HepG2 (cell line): ENCODE measurements at regions not wholly inside any gene's neighbourhood (a gene's known extent, or its start where the extent isn't known, plus 50 kb on each side); places are given as distances from the start of the nearest gene placed in this dataset.

Experiments
- ATAC-seq: fragments of 200-7000 bp; cut with Tn5 transposase; 3 replicates; pipeline ENCODE4 v1.9.1; 2020; ENCODE audit warnings: mild to moderate bottlenecking, moderate library complexity
- BruUV-seq: library from RNA; stranded (reverse); fragments of 400-500 nt; replicated peaks from 2 replicates; lab custom pipeline; 2021; lab: Mats Ljungman, UMichigan
- CTCF ChIA-PET: fragments of 300-600 bp; formaldehyde crosslinking; extraction: SDS; loops from one replicate; lab custom pipeline; 2021; ENCODE audit warnings: low total read pairs, inconsistent platforms, low intra/inter-chr PET ratio; lab: Yijun Ruan, JAX
- POLR2A ChIA-PET: fragments of 350-600 bp; sonication (Branson Sonifier 250); formaldehyde crosslinking; loops from one replicate; lab custom pipeline; 2020; ENCODE audit warnings: antibody characterized with exemption, inconsistent platforms; lab: Yijun Ruan, JAX
- DNase-seq: peaks from one replicate; pipeline ENCODE4 v3.0.0-alpha.2; 2015; ENCODE audit warnings: low spot score
- FAIRE-seq: peaks from 3 replicates; lab custom pipeline; 2011; peaks lifted over from hg19 to GRCh38; lab: Jason Lieb, UNC
- H2AFZ ChIP-seq: one replicate; pipeline ENCODE4 v1.6.1; 2011; ENCODE audit warnings: low read length, inconsistent platforms
- H3K27ac ChIP-seq: fragments of 300-600 bp; 3 replicates; pipeline ENCODE4 v1.8.0; 2011; ENCODE audit warnings: mixed run types, mild to moderate bottlenecking, mixed read lengths, low read length, inconsistent platforms; ENCODE audit not compliant: insufficient read depth; ENCODE audit errors: extremely low read length
- H3K27me3 ChIP-seq, 2 experiments: fragments of 200-600 bp in 1 of 2; 2 replicates in 1 of 2; 3 replicates in 1 of 2; pipeline versions ENCODE4 v1.6.0 to v1.8.0; 2011; ENCODE audit warnings: low read length in 2 of 2, mild to moderate bottlenecking in 2 of 2, moderate library complexity in 2 of 2, inconsistent platforms in 1 of 2; ENCODE audit not compliant: insufficient read depth in 2 of 2, control insufficient read depth in 1 of 2
- H3K36me3 ChIP-seq, 2 experiments: fragments of 200-600 bp in 1 of 2; replicated peaks in 1 of 2; 2 replicates in 1 of 2; 3 replicates in 1 of 2; pipeline versions ENCODE4 v1.5.1 to v1.8.0; 2011; ENCODE audit warnings: low read length in 2 of 2, inconsistent platforms in 1 of 2; ENCODE audit not compliant: insufficient read depth in 2 of 2, control insufficient read depth in 1 of 2
- H3K4me1 ChIP-seq: 2 replicates; pipeline ENCODE4 v1.5.1; 2012; ENCODE audit warnings: low read length, inconsistent platforms; ENCODE audit not compliant: insufficient read depth
- H3K4me2 ChIP-seq: 2 replicates; pipeline ENCODE4 v1.6.0; 2011; ENCODE audit warnings: low read depth, low read length, inconsistent platforms
- H3K4me3 ChIP-seq, 3 experiments: fragments of 200-600 bp in 1 of 3; sonication (generic), shearing (Covaris generic) in 1 of 3; replicated peaks in 1 of 3; 2 replicates each; pipeline ENCODE4 v1.5.1; 2011 to 2016; ENCODE audit warnings: low read length in 3 of 3, inconsistent platforms in 2 of 3, low read depth in 2 of 3, mild to moderate bottlenecking in 2 of 3, control low read depth in 1 of 3, mixed read lengths in 1 of 3; ENCODE audit not compliant: insufficient read depth in 1 of 3
- H3K79me2 ChIP-seq: one replicate; pipeline ENCODE4 v1.6.1; 2011; ENCODE audit warnings: low read length, inconsistent platforms; ENCODE audit not compliant: insufficient read depth
- H3K9ac ChIP-seq: 2 replicates; pipeline ENCODE4 v1.6.0; 2011; ENCODE audit warnings: mild to moderate bottlenecking, low read depth, low read length, inconsistent platforms; ENCODE audit not compliant: insufficient read depth
- H3K9me3 ChIP-seq: 2 replicates; pipeline ENCODE4 v1.5.1; 2012; ENCODE audit warnings: mild to moderate bottlenecking, low read length
- H4K20me1 ChIP-seq: 2 replicates; pipeline ENCODE4 v1.6.0; 2011; ENCODE audit warnings: inconsistent platforms, mild to moderate bottlenecking, low read length, moderate library complexity; ENCODE audit not compliant: insufficient read depth
- AKAP8 ChIP-seq: sonication (generic); formaldehyde crosslinking; IDR thresholded peaks from 2 replicates; pipeline ENCODE4 v1.5.1; 2020; ENCODE audit warnings: mild to moderate bottlenecking, missing genetic modification reagents
- ATF4 ChIP-seq, 2 experiments: fragments of 450-650 bp in 1 of 2; sonication (generic) in 1 of 2; formaldehyde crosslinking; IDR thresholded peaks; 2 replicates each; pipeline versions ENCODE4 v1.5.0 to v1.8.0; 2020 to 2022; ENCODE audit warnings: mild to moderate bottlenecking in 1 of 2, missing genetic modification reagents in 1 of 2
- CC2D1A ChIP-seq: sonication (generic); formaldehyde crosslinking; IDR thresholded peaks from 2 replicates; pipeline ENCODE4 v1.8.1; 2023; ENCODE audit warnings: mild to moderate bottlenecking, missing genetic modification reagents
- ZNF296 ChIP-seq: sonication (generic); formaldehyde crosslinking; conservative IDR thresholded peaks from 2 replicates; pipeline ENCODE4 v1.5.0; 2020; ENCODE audit warnings: mild to moderate bottlenecking, missing genetic modification reagents
- ZNF563 ChIP-seq: sonication (generic); formaldehyde crosslinking; IDR thresholded peaks from 2 replicates; pipeline ENCODE4 v1.8.0; 2022; ENCODE audit warnings: mild to moderate bottlenecking, moderate library complexity, missing genetic modification reagents
- ZNF614 ChIP-seq: IDR thresholded peaks from 2 replicates; pipeline ENCODE4 v1.6.1; 2018; ENCODE audit warnings: missing biosample characterization, missing genetic modification reagents, inconsistent platforms, borderline replicate concordance
- ZSCAN20 ChIP-seq: sonication (generic); formaldehyde crosslinking; IDR thresholded peaks from 2 replicates; pipeline ENCODE4 v1.4.0; 2020; ENCODE audit warnings: missing genetic modification reagents, mild to moderate bottlenecking, borderline replicate concordance
- WGBS: methylation state at CpG from one replicate; pipeline ENCODE4 v1.1.6; 2017; ENCODE audit warnings: low lambda C conversion rate; 5-methylcytosine and 5-hydroxymethylcytosine counted together
- in situ Hi-C: cut with HindIII; loops from 2 replicates; pipeline ENCODE4 v1.10.0; 2017; ENCODE audit warnings: low pct_unique_long_range_greater_than_20kb; ENCODE audit not compliant: extremely low pct_ligation_motif_present
- intact Hi-C: fragments of 100-400 bp; cut with micrococcal nuclease; formaldehyde crosslinking; loops from one replicate; pipeline ENCODE4 v1.10.0; 2022; ENCODE audit not compliant: unreplicated experiment
- TF ChIP-seq, protein P1 (sequence below): sonication (generic); formaldehyde crosslinking; IDR thresholded peaks from 2 replicates; pipeline ENCODE4 v1.5.1; 2020; ENCODE audit warnings: mild to moderate bottlenecking, missing genetic modification reagents, borderline replicate concordance

GRCh38 chr17:70920416-70920815 is 751.1 kb downstream of the KCNJ2 start:
- 0% methylated on average over 1 of the region's 1 CpG for WGBS
- H3K27ac ChIP-seq = no peak overlapping the region
- no peak overlapping the region for H2AFZ ChIP-seq
- H3K27me3 ChIP-seq = no peaks in the 10 kb centered on the region
- ATAC-seq (no peak), DNase-seq (no peak), FAIRE-seq (no peak)
- ChIA-PET CTCF (no interaction called here), POLR2A (no interaction called here)
- H3K9ac ChIP-seq = no peak overlapping the region
- BruUV-seq = no TSS peak
- H3K4me1 ChIP-seq = no peaks in the 10 kb centered on the region
- no peaks in the 10 kb centered on the region for H4K20me1 ChIP-seq
- no peaks in the 10 kb centered on the region for H3K79me2 ChIP-seq
- H3K9me3 ChIP-seq = peaks cover 98% of the 10 kb centered on the region
- in situ Hi-C loops (no loop called here), intact Hi-C loops (no loop called here)
- TF ChIP-seq ZNF614 (CRISPR knock-in tag) (no peak), ZNF563 (CRISPR knock-in tag) (no peak), CC2D1A (CRISPR knock-in tag) (no peak), AKAP8 (CRISPR knock-in tag) (no peak), ZSCAN20 (CRISPR knock-in tag) (no peak), ZNF296 (CRISPR knock-in tag) (no peak), ATF4 (CRISPR knock-in tag; IDR thresholded peaks at IDR 0.05) (no peak)
- TF ChIP-seq, protein P1, sequence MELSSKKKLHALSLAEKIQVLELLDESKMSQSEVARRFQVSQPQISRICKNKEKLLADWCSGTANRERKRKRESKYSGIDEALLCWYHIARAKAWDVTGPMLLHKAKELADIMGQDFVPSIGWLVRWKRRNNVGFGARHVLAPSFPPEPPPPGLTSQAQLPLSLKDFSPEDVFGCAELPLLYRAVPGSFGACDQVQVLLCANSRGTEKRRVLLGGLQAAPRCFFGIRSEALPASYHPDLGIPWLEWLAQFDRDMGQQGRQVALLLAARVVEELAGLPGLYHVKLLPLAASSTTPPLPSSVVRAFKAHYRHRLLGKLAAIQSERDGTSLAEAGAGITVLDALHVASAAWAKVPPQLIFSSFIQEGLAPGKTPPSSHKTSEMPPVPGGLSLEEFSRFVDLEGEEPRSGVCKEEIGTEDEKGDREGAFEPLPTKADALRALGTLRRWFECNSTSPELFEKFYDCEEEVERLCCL (CRISPR knock-in tag) = no peak
- H3K4me2 ChIP-seq = no peak overlapping the region
- H3K36me3 ChIP-seq = no peaks in the 10 kb centered on the region
- H3K4me3 ChIP-seq = no peak overlapping the region
